G401.6 (cell line): ENCODE measurements at regions not wholly inside any gene's neighbourhood (a gene's known extent, or its start where the extent isn't known, plus 50 kb on each side); places are given as distances from the start of the nearest gene placed in this dataset.

Source experiments
- FAIRE-seq: peaks from 2 replicates; lab custom pipeline; 2012; peaks lifted over from hg19 to GRCh38; lab: Jason Lieb, UNC

DNA sequence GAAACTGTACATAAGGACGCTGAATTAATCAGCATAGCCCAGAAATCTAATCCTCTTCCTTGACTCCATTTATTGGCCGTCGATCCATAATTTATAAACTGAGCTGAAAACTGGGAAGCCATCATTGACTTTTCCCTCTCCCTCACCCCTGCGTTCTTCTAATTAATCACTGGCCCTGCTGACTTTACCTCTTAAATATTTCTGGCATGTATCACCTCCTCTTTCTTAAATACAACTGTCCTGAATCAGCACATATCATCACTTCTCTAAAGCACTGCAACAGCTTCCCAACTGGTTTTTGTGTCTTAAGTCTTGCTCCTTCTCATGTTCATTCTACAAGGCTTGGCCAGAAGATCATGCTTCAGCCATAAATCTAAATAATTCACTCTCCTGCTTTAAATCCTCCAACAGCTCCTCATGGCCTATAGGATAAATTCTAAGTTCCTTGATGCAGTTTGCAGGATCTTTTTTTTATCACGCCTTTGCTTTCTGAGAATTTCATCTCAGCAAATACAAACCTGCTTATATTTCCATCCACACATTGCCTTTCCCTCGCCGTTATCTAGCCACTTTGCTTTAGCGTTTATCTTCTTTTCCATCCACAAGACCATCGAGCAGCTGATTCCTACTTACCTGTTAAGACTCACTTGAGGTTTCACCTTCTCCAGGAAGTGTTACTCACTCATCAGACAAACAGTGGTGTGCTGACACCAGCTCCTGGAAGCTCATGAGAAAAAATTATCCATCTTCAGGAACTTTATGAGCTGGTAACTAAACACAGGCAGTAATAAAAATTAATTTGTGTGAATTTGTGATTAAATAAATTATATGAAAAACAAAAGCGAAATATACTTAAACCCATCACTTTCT, 295.6 kb upstream of the FLRT2 start:
- no peak for FAIRE-seq

GRCh38 chr14:85235868-85236267, 294.1 kb upstream of the FLRT2 start:
- FAIRE-seq: no peak

DNA sequence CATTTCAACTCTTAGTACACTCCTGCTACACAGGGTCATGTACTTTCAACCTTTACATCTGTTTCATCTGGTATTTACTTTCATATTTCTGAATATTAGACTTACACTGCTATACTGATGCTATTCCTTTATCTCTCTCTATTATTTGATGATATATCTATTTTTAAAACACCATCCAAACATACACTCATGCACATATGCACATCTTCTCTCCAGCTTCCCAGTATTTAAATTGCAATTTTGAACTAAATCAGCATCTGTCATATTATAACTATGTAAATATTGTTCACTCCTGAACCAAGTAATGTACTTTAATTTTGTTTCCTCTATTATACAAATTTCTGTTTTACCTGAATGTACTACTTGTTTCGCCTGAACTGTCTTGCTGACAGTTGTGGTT, 293.6 kb upstream of the FLRT2 start:
- FAIRE-seq: no peak

- no peak for FAIRE-seq
Observed at GRCh38 chr14:85239791-85240190, 290.2 kb upstream of the FLRT2 start.

GRCh38 chr14:85241022-85241855, 288.7 kb upstream of the FLRT2 start:
- no peak for FAIRE-seq

DNA sequence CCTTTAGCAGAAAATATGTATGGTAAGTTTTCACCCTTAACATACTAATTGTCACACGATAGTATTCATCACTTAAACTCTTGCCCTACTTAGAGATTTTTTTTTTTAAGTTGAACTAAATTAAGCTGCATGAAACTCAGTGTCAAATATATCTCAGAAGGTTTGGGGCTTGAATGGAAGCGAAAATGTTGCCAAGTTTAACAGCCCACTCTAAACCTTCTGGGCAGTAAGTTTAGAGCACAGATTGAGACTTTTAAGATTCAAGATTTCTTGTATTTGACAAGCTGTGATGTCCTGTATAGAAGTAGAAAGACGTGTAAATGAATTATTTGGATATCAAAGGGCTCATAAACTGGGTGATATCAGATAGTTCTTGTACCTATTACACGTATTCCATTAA, 287.3 kb upstream of the FLRT2 start:
- FAIRE-seq: no peak

DNA sequence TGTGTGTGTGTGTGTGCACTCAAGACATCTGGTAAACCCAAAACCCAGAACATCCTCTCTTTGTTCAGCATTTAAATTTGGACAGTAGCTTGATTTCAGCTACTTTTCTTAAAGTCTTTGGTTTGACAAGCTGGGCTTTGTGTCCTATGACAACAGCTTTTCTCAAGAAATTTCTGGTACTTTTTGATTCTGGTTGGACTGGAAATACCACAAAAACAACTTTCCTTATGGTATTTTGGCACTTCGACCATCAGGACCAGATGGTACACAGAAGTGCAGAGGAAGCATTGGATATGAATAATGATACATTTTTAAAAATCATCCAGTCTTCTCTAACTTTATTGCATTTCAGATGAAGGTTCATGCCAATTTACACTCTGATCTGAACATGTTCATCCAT, 286.6 kb upstream of the FLRT2 start:
- no peak for FAIRE-seq

DNA sequence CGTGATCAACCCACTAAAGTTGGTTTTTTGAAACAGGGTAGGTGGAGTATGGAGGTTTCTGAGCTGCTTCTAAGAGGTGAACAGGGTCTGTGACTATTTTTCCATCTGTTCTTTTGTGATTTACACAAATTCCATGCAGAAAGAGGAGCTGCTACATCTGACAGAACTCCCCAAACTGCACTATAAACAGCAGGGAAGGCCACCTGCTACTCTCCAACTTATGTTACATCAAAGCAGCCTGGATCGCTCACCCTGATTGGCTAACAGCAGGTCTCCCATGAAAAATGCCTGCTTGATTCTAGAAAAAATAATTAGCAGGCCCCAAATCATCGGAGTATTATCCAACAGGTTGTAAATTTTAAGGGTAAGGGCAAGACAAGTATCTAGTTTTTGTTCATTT, 282.9 kb upstream of the FLRT2 start:
- FAIRE-seq: no peak

DNA sequence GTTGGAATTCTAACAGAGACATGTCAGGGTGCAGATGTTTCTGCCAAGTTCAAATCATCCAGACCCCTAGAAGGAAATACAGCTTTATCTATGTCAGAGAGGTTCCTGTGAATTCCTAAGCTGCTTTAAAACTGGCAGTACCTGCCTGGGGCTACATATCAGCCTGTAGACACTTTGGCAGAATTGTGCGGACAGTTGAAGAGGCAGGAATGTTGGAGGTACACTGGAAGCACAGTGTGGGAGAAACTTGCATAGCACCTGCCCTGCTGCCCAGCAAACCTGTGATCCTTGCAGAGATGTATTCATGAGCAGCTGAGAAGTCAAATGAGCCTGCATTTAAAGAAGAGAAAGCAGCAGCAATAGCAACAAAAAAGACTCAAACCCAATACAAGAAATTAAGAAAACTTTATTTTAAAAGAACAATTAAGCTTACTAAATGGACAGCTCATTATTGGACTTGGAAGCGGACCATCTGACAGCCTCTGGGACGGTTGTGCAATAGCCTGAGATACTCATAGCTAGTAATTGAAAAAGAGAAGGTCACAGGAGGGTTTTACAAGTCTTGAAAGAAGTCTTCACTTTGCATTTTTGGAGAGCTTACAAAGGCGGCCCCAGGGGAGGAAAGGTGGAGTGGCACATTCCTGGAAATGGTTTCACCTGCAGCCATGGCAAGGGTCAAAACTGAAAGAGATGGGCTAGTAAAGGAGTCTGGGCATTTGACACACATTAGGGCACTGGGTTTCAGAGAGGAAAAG, 280.9 kb upstream of the FLRT2 start:
- FAIRE-seq: no peak

- FAIRE-seq: no peak
Observed at GRCh38 chr14:85250414-85251189, 279.3 kb upstream of the FLRT2 start.

DNA sequence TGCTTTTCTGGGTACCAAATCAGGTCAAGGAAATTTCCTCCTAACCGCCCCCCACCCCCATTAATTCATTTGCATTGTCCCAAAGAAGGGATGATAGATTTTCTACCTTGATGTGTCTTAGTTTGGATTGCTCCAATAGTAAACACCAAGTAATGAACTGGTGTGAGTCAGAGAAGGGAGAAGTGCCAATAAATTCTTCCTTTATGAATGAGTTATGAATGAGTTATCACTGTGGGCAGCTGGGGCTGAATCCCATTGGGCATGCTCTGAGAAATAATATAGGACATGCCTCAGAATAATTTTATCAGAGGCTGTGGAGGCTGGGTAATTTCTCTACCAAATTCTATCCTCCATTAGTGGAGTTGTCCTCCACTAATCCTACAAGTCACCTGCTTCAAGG, 277.9 kb upstream of the FLRT2 start:
- no peak for FAIRE-seq

- no peak for FAIRE-seq
Observed at GRCh38 chr14:85254711-85255110, 275.2 kb upstream of the FLRT2 start.

GRCh38 chr14:85257287-85257686, 272.7 kb upstream of the FLRT2 start:
- no peak for FAIRE-seq

DNA sequence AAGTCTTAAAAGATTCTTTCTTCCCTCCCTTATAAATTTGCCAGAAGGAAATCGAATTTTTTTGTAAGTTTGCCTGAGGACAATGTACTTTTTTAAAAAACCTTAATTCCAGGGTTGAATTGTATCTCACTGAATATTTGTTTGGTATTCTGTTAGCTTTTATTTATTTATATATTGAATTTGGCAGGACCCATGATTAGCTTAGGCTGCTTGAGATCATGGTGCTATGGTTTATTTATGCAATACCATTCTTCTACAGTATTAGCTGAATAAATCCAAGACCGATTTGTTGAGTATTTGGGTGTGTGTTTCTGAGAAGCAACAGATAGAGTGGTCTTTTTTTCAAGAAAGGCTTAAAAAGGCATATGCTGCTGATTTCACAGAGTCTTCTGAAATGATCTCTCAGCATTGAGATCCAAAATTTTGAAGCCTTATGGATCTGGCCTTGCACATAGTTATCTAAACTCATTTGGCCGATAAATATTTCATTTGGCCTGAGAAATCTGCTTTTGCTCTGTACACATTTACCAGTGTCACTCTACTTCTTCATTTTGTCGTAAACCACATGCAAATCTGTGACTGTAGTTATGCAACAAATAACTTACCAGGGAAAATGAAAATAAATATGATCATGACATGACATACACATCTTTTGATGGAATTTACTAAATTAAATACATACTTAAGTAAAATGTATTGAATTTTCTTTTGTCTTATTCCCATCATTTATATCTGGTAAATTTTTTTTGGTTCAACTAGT, 265.8 kb upstream of the FLRT2 start:
- no peak for FAIRE-seq

DNA sequence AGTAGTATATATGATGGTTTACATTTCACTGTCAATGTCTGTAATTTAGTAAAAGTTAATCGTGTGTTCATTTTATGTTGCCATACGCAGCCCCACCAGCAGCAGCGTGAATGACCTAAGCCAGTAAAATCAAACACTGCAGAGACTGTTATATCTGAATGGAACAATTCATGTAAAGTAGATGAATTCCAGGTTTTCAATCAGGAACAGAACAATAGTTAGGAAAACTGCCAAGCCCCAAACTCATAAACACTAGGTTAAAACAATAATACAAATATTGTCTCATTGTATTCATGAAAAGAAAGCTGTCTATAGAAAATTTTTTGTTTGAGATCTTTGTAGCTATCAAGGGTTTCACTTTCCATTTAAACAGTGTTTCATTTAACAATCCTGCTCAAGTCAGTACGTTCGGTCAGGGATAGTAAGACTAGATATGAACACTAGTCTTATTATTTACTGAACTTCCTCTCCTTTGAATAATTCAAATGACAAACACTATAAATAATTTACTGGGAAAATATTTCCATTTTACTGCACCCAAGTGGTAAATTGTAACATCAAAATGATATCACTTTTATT, 256.8 kb upstream of the FLRT2 start:
- no peak for FAIRE-seq

- no peak for FAIRE-seq
Observed at GRCh38 chr14:85273952-85274351, 256.0 kb upstream of the FLRT2 start.

GRCh38 chr14:85276161-85276978, 253.6 kb upstream of the FLRT2 start:
- FAIRE-seq: no peak

GRCh38 chr14:85276979-85277228, 253.0 kb upstream of the FLRT2 start:
- no peak for FAIRE-seq

GRCh38 chr14:85279407-85279806, 250.5 kb upstream of the FLRT2 start:
- no peak for FAIRE-seq

DNA sequence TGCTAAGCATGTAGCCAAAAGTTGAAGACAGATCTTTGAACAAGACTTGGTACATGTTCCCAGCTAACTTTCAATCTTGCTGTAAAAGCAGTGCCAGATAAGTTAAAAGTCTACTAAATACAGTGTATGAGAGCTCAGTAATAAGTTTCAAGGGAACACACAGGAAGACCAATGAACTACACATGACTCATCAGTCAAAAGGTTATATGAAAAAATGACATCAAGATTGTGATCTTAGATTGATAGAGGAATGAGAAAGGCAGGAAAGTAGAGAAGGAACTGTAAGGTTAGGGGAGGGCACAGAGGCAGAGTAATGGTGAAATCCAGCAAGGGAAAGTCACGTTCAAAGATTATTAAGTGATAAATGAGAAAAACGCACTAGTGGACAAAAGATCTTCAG, 249.9 kb upstream of the FLRT2 start:
- no peak for FAIRE-seq
